NCI-H1417 treated with DMSO at 0.1 percent for 48 hours (cell line): ENCODE measurements at regions not wholly inside any gene's neighbourhood (a gene's known extent, or its start where the extent isn't known, plus 50 kb on each side); places are given as distances from the start of the nearest gene placed in this dataset.

Source experiments
- DNase-seq: peaks from one replicate; lab custom pipeline; 2025; lab: John Stamatoyannopoulos, UW

DNA sequence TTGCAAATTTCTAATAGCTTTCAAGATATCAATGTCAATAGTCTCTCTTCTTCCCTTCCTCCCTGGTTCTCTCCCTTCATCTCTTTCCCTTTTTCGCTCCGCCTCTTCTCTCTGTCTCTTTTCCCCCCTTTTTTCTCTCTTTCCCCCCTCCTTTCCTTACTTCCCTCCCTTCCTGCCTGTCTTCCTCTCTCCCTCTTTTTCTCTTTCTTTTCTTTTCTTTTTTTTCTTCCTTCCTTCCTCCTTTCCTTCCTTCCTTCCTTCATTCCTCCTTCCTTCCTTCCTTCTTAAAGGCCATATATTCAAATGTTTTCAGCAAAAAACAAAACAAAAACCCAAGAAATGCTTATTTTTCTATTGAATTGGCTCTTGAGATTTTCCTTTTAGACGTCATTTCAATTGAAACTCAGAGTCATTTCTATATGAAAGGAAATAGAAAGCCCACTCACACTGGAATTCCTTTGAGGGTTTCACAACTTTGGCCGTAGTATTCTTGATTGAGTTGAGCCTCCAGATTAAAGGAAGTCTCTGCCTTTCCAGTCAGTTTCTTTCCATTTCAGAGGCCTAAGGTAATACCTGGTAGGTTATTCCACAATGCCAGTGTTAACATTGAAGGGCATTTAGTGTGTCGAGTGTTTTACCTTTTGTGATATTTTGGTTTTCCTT lies 551.5 kb downstream of the LMO4 start:
- no peak for DNase-seq

DNA sequence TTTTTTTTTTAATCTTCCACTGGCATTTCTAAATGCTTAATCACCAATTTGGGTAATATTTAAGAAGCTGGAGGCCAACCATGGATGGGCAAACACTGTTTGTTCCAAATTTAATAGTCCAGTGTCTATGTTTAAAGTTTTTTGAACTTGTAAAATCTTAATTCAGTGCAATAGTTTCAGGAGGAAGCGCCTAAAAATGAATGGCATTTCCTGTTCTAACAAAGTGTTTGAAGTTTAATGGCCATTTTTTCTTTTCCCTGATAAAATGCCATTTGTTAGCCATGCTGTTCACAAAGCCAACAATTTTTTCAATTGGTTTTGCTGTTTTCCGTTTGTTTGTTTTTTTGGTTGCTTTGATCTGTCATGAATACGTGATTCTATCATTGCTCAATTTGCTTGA lies 552.1 kb downstream of the LMO4 start:
- no peak for DNase-seq

DNA sequence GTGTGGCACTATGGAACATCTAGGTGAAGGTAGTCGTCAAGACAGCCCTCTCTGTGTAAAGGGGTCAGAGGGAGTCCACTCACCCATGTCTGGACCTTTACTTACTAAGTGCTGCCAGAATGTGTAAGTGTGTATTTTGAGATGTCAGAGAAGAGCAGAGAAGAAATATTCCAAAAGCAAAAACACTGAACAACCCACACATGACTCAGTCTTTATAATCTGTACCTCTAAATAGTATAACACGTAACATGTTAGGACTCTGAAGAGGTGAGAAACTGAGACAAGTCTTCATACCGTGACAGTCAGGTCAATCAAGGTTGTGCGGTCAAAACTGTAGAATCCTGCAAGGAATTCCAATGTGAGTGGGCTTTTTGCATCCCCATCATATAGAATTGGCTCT lies 555.2 kb downstream of the LMO4 start:
- no peak for DNase-seq

DNA sequence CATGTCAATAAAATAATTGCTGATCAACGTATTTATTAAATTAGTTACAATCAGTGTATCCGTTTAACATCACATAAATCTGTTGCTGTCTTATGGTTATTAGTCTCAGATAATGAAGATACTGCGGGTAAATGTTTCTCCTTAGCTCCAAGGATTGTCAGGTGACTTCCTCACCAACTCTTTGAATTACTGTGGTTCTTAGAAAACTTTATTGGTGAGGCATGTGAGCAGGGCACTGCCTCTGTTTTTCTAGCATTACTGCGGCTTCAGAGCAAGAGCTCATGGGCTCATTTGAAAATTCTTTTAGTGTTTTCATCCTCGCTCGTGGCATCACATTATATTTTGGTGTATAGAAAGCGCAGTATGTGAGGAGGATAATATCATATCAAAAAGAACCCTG lies 555.9 kb downstream of the LMO4 start:
- no peak for DNase-seq

DNA sequence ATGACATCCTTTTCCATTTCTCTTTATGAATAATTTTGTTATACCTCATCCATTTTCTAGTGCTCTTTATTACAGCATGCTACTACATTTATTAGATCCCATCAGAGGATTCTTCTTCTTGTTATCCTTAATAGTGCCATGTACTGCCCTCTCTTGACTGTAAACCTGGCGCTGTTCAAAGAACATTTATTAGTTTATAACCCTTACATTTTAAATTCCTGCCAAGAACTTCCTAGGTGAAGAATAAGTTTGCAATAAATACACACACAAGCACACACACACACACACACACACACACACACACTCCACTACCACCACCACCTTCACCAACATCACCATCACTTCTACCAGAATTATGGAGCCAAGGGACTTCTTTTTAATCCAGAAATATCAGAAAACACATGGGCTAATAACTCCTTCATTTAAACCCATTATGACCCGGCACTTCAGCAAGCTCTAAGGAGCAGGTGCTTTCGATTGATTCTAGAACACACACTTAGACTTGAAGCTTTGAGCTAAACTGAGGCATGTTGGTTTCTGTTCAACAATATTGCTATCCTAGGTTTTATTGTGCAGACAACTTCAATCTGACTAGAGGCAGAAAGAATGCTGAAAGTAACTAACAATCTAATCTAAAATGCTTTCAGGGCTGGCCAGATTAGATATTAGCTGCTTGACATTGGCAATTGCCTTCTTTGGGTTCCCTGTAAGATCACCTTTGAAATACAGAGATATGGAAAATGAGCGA lies 556.8 kb downstream of the LMO4 start:
- no peak for DNase-seq

DNA sequence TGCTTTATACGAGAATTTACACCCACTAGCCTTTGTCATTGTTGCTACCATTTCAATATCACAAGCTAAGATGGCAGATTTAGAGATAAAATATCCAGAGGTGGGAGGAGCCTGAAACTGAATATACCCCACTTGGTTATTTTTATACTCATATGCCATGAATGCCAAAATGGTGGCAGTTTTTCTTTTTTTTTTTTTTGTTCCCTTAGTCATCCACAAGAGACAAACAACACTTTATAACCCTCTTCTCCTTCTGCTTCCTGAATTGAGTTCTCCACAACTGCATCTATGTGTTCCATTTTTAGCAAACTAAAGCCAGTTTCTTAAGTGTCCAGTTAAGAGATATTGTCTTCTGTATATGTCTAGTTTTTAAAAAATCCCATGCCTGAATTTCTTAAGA lies 558.4 kb downstream of the LMO4 start:
- DNase-seq = no peak

DNA sequence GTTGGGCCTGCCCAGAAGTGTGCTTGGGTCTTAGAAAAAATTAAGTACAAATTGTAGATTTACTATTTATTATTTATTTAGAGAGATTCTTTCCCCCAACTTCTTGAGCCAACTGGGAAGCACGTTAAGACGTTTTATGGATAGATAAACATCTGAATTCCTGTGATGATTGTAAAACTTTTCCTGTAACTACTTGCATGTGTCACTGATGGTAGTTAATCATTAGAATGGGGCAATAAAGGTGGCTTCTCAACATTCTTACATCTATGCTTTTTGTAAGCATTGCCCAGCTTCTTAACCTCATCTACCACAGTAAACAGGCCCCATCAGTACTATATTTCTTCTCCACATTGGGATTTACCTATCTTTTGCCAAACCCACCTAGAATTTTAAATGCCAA lies 559.8 kb downstream of the LMO4 start:
- no peak for DNase-seq

DNA sequence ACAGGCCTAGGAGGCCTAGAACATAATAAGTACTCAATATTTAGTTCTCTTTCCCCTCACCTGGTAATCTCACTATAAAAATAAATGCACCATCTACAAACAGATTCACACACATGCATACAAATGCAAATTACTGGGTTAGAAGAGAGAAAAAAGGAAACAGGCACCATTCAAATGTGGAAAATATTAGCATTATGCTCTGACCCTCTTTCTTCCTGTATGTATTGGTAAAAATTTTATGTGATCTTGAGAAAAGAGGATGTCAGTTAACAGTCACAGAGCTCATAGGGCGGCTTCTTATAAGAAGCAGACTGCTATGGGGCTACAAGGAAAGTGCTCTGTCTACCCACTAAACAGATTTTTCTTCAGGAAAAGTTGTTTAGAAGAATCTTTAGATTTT lies 565.4 kb downstream of the LMO4 start:
- no peak for DNase-seq

DNA sequence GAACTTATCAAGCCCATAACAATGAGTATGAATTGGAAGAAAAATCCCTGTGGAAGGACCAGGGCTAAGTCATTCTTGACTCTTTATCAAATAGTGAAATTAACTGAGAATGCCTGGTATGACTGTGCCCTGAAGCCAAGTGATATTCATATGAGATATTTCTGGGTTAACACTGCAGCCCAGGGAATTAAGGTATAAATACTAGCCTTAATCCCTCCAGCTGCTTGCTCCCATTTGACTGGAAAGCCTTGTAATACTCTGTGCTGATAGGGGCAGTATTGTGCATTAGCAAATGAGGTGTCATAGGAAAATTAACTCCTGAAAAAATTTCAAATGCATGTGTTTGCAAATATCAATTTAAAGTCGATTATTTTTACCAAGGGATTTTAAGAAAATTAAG lies 568.8 kb downstream of the LMO4 start:
- no peak for DNase-seq

DNA sequence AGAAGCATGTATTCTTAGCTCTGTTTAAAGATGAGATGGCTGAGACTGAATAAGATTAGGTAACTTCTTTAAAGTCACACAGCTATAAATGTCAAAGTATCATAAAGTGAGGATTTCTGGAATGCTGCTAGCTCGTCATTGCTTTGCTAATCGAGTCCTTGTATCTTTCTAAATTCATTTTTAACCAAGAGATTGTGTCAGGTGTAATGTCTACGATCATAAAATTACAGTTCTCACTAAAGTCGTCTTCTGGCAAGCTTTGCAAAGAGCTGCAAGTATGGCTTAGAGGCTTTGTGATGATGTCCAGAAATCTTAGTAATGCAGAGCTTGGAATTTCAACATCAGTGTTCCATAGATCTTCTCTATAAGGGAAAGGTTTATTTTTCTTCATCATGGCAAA lies 569.8 kb downstream of the LMO4 start:
- DNase-seq = no peak

DNA sequence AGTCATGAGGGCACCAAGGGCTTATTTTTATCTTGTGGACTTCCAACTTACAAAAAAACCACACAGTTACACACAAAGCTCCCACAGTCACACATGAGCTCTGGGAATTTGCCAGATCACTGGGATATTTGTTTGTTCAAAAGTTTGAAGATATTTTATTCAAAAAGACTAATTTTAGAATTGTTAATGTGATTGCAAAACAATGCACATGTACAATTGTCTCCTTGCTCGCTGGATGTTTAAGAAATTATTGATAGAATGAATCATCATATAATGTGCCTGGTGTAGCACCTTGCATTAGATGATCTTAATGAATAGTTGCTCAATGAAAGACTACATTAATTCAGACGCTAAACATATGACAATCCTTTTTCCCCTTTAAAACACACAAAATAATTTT lies 570.3 kb downstream of the LMO4 start:
- DNase-seq = no peak

DNA sequence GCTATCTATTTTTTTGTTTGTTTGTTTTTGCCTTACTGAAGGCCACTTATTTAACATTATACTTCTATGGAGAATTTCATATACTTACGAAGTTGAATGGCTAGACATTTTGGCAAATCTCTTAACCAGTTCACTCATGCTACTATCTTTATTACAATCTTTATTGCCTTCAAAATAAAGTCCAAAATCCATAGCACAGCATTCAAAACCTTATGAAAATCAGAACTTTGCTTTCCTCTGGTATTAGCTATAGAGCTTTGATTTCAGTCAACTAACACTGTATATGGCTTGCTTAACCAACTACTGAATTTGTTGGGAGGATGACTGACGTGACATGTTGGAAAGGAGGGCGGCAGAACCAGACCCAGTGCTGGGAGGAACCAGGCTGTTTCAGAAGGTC lies 571.1 kb downstream of the LMO4 start:
- DNase-seq = no peak

DNA sequence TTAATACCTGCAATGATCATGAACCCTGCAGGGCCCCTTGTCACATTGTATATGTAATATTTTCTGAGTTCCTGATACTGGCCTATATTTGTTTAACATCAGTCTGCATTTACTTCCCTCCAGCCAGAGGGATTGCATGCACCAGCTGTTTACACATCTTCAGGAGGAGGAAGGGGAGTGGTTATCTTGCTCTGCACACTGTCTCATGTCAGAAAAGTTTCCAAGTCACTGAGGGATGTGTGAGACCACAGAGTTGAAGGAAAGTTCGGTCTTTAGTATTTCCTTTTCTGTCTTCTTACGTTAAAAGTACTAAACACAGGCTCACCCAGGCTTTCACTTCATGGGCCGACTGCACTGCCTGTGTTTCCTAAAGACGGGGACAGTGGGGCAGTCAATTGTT lies 574.1 kb downstream of the LMO4 start:
- DNase-seq = no peak

DNA sequence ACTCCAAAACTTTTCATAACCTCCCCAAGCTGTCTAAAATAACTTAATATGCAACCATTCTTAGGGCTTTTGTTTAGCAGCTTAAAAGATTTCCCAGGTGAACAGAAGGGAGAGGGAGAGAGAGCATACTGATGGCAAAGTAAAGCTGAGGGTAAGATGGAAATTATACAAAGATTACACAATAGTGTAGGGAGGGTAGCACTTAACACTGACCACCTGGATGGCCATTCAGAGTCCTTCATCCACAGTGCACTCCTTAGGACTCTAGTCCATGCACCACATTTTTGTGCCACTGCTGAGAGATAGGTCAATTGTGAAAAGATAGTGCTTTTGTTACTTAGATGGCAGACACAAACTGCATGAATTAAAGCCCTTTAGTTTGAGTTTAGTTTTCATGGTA lies 574.6 kb downstream of the LMO4 start:
- DNase-seq = no peak

DNA sequence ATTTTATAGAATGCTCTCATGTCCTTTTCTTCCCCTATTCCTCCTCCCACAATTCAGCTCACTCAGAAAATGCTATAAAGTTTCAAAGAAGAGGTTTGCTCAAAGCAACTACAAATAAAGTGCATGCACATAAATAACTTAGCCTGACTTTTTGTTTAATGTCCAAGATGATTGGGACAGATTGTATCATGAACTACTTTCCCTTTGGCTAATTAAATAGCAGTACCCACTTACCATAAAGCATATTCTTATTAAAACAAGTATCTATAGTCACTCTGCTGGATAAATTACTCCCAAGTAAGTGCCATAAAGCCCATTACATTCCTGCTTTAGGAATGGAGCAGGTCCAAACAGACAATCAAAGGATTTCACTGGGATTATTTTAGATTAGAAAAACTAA lies 576.0 kb downstream of the LMO4 start:
- no peak for DNase-seq

DNA sequence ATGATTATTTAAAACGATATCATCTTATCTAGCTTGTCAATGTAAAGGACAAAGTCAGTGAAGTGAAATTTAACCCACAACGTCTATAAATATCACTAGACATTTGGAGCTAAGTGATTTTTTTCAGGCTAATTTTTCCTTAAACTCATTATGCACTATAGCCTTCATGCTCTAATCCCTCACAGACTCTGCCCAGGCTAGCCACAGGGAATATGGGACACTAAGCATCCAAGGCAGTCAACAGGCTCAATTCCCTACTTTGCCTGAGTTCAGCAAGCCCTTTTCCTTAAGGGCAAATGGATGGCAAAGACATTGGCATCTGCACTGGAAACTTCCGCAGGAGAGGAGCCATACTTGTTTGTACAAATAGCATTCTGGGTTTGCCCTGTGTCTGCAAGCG lies 577.0 kb downstream of the LMO4 start:
- no peak for DNase-seq

DNA sequence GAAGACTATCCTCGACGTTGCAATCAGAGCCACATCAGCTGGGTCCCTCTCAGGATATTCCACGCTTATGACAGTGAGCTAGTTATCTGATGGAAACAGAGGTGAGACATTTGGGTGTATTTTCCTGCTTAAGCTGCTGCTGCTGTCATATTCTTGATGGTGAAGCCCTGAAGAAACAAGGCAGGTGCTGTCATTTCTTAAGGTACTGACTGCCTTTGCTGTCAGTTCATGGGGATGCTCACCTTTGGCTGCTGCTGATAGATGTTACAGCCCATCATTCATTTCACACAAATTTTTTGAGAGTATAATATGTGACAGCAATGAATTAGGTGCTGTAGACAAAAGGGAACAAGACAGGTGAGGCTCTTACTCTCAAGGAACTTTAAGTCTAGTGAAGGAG lies 577.4 kb downstream of the LMO4 start:
- no peak for DNase-seq

DNA sequence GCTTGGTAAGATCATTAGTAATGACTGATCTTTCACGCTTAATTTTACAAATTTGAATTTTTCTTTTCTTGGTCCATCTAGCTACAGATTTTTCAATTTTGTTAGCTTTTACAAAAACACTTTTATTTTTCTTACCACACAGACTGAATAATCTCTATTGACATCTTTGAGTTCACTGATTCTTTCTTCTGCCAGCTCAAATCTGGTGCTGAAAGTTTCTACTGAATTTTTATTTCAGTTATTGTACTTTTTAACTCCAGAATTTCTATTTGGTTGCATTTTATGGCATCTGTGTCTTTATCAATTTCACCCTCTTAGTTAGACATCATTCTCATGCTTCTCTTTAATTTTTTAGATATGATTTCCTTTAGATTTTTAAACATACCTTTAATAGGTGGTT lies 584.7 kb downstream of the LMO4 start:
- no peak for DNase-seq

DNA sequence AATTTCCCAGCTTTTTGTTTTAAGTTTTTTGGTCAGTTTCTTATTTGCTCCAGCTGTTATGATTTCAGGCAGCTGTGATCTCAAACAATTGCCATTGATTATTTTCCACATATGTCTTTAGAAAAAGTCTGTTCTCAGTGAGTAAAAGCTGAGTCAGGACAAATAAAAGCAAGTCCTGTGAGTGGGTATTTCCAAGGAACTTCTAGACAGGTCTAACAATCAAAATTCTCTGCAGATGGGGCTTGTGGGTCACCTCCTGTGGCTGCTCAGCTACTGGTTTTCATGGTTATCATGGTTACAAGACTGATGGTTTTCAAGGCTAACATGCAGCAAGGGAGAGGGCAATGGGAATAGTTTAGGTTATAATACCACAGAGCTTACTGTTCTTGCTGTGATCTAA lies 585.7 kb downstream of the LMO4 start:
- no peak for DNase-seq

DNA sequence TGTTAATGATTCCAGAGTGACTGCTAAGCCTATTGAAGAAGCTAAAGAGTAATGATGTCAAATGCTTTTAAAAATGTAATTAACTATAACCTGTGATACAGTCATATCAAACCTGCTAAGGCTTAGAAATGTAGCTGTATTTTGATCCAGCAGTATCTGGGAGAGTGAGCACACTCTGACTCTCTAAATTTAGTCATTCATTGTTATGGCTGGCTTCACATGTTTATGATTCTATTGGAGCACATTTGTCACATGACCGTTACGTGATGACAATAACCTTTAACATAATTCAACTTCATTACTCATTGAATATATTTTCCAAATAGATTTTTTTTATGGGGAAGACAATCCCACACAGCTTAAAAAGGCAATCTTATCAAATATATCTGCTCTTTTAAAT lies 587.1 kb downstream of the LMO4 start:
- DNase-seq = no peak

DNA sequence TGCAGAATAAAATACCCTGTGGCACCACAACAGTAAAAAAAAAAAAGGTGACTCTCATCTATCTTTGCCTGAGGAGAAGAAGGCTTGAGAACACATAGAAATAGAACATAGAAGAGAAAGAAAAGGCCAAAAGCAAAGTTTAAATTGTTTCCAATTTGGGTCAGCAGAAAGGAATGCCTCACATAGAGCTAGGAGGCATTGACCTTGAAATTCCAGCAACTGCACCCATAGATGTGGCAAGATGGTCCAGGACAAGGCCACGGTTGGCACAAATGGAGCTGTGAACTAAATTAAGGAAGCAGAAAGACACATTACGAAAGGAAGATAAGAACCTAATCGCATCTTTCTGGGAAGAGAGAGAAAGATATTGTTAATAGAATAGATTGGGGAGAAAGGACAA lies 588.3 kb downstream of the LMO4 start:
- DNase-seq = no peak

DNA sequence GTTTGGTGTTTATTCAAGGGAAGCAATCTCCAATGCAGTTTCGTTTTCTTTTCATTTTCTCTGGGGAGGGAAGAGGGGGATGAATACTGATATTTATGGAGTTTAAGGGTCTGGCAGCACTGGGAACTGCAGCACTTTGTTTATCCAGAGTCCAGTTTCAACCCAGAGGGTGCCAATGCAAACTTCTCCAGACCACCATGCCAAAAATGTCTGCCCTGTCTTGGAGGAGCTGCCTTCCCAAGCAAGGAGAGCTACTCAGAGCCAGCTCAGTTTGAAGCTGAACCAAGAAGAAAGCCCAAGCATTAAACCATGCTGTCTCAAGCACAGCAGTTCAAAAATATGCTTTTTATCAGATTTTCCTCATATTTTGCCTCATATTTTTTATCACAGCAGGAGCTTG lies 589.7 kb downstream of the LMO4 start:
- DNase-seq = no peak

DNA sequence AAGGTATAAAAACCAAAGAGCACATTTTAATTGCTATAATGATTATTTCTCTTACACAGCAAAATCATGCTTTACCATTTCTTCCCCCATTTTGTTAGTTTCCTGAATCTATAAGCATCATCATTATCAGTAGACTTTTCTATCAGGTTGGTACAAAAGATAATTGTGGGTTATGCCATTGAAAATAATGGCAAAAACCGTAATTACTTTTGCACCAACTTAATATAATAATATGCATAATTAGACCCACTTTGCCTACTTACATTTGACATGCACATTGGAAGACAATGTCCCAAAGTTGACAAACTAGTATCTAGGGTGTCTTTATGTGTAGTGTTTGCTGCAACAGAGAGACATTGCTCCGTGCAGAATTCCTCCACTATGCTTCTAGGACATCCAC lies 594.2 kb downstream of the LMO4 start:
- DNase-seq = no peak

DNA sequence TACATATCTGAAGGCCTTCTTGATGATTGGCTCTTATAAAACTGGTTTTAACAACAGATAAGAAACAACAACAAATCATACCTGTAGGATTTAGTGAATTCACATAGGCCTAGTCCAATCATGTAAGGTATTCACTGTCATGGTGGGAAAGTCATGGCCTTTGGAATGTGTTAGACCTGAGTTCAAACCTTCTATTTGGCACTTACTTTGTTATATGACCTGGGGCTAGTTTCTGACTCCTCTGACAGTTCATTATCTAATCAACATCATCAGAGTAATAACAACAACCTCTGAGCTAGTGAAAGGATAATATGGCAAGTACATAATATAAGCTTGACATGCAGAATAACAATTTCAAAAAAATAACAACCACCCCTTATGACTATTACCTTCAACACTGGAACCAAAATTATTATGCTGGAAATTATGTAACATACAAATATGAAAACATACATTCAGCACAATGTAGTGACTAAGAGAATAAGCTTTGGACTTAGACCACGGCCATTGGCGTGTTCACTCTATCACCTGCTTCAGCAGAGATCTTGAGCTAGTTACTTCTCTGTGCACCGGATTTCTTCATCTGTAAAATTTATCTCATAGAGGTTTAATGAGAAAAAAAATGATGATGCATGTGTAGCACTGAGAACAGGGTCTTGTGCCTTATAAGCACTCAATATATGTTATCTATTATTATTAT lies 597.6 kb downstream of the LMO4 start:
- DNase-seq = no peak
